ENCODE measurements at regions not wholly inside any gene's neighbourhood (a gene's known extent, or its start where the extent isn't known, plus 50 kb on each side); places are given as distances from the start of the nearest gene placed in this dataset.

DNA sequence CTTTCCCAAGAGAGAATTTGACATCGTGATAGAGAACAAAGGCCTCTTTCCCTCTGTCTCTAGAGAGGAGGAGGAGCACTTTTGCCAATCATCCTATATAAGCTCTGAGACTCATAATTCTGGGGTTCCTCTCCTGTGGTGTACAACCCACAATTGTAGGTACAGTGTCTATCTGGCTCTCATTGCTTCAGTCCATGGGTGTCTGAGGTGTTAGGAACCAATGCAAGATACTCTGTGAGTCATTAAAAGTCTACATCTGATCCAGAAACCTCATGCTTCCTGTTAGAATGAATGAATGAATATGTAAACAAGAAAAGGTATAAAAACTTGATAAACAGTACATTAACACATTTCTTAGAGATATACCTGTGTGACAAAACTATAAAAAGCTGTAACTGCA, 356.7 kb downstream of the QKI start:
- ATAC-seq, result no peak
- TF ChIP-seq ZNF8 (CRISPR knock-in tag; IDR thresholded peaks at IDR 0.05), result no peak
- TF ChIP-seq, protein P1, sequence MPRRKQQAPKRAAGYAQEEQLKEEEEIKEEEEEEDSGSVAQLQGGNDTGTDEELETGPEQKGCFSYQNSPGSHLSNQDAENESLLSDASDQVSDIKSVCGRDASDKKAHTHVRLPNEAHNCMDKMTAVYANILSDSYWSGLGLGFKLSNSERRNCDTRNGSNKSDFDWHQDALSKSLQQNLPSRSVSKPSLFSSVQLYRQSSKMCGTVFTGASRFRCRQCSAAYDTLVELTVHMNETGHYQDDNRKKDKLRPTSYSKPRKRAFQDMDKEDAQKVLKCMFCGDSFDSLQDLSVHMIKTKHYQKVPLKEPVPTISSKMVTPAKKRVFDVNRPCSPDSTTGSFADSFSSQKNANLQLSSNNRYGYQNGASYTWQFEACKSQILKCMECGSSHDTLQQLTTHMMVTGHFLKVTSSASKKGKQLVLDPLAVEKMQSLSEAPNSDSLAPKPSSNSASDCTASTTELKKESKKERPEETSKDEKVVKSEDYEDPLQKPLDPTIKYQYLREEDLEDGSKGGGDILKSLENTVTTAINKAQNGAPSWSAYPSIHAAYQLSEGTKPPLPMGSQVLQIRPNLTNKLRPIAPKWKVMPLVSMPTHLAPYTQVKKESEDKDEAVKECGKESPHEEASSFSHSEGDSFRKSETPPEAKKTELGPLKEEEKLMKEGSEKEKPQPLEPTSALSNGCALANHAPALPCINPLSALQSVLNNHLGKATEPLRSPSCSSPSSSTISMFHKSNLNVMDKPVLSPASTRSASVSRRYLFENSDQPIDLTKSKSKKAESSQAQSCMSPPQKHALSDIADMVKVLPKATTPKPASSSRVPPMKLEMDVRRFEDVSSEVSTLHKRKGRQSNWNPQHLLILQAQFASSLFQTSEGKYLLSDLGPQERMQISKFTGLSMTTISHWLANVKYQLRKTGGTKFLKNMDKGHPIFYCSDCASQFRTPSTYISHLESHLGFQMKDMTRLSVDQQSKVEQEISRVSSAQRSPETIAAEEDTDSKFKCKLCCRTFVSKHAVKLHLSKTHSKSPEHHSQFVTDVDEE (CRISPR knock-in tag; IDR thresholded peaks at IDR 0.05), result no peak
- no peak for TF ChIP-seq PPARA (CRISPR knock-in tag; IDR thresholded peaks at IDR 0.05; ENCODE audit: borderline replicate concordance)
- no peak for TF ChIP-seq ZNF565 (CRISPR knock-in tag; conservative IDR thresholded peaks at IDR 0.05; ENCODE audit: low read depth)
- no peak for TF ChIP-seq ISL1 (CRISPR knock-in tag; IDR thresholded peaks at IDR 0.05)
- TF ChIP-seq, protein P2, sequence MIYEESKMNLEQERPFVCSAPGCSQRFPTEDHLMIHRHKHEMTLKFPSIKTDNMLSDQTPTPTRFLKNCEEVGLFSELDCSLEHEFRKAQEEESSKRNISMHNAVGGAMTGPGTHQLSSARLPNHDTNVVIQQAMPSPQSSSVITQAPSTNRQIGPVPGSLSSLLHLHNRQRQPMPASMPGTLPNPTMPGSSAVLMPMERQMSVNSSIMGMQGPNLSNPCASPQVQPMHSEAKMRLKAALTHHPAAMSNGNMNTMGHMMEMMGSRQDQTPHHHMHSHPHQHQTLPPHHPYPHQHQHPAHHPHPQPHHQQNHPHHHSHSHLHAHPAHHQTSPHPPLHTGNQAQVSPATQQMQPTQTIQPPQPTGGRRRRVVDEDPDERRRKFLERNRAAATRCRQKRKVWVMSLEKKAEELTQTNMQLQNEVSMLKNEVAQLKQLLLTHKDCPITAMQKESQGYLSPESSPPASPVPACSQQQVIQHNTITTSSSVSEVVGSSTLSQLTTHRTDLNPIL (CRISPR knock-in tag; IDR thresholded peaks at IDR 0.05; ENCODE audit: low read depth), result no peak
- no peak for TF ChIP-seq OSR1 (CRISPR knock-in tag; IDR thresholded peaks at IDR 0.05)
- no peak for TF ChIP-seq BACH2 (CRISPR knock-in tag; IDR thresholded peaks at IDR 0.05; ENCODE audit: borderline replicate concordance)
- no peak for TF ChIP-seq RARB (CRISPR knock-in tag; IDR thresholded peaks at IDR 0.05)
- TF ChIP-seq, protein P3, sequence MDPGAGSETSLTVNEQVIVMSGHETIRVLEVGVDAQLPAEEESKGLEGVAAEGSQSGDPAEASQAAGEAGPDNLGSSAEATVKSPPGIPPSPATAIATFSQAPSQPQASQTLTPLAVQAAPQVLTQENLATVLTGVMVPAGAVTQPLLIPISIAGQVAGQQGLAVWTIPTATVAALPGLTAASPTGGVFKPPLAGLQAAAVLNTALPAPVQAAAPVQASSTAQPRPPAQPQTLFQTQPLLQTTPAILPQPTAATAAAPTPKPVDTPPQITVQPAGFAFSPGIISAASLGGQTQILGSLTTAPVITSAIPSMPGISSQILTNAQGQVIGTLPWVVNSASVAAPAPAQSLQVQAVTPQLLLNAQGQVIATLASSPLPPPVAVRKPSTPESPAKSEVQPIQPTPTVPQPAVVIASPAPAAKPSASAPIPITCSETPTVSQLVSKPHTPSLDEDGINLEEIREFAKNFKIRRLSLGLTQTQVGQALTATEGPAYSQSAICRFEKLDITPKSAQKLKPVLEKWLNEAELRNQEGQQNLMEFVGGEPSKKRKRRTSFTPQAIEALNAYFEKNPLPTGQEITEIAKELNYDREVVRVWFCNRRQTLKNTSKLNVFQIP (CRISPR knock-in tag; IDR thresholded peaks at IDR 0.05; ENCODE audit: borderline replicate concordance, low read depth), result no peak

DNA sequence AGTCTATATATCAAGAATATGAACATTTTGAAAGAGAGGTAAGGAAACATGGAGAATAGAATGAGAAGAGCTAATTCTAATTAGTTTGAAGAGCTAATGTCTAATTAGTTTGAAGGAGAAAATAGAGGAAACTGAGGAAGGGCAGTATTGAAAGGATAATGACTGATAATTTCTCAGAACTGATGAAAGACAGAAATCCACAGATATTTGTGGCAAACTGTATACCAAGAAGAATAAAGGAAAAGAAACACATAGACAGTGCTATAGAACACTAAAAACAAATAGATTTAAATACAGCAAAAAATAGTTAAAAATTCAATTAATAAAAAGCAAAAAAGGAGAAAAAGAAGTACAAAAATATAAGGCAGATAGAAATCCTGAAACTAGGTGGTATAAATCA, 354.4 kb downstream of the QKI start:
- TF ChIP-seq TCF4 (CRISPR knock-in tag; IDR thresholded peaks at IDR 0.05; ENCODE audit: borderline replicate concordance), result no peak
- TF ChIP-seq ZFP30 (CRISPR knock-in tag; IDR thresholded peaks at IDR 0.05), result 0 out of 2 replicates have a peak, but pooled peaks have one; percentile 59
- ATAC-seq, result no peak

DNA sequence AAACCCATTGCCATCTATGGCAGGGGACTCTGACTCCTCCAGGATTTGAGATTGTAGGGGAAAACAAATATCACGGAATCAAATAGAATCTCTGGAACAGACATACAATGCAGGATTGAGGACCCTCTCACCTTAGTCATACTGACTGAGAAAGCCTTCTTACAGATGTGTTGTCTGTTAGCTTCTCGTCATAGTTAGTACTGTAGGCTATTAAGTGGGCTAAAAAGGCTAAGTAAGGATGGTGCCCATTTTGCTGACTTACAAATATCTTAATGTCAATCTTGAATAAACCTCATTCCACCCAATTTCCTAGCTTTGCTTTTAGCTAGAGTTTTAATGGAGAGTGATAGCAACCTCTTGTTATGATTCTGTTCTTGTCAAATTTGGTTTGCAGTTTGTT, 352.4 kb downstream of the QKI start:
- no peak for ATAC-seq

DNA sequence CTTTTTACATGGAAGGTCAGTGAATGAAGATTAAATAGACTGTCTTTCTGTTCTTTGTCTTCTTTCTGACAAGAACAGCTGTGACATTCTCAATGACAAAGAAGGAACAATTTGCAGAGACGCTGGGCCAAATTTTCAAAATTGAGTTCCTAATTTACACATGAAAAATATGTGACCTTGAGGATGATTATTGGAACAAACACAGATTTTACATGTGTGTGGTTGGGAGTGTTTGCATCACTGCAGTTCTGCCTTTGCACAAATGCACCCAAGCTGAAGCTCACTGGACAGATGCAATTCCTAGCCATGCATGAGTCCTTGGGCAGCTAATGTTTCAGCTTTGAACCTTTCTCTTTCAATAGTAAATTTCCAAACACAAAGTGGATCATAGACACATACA, 350.8 kb downstream of the QKI start:
- TF ChIP-seq TCF4 (CRISPR knock-in tag; IDR thresholded peaks at IDR 0.05; ENCODE audit: borderline replicate concordance) (no peak), RARB (CRISPR knock-in tag; IDR thresholded peaks at IDR 0.05) (no peak), ZC3H10 (CRISPR knock-in tag; IDR thresholded peaks at IDR 0.05) (no peak), ARNTL (CRISPR knock-in tag; IDR thresholded peaks at IDR 0.05; ENCODE audit: borderline replicate concordance, low read depth) (no peak)
- TF ChIP-seq, protein P1 (CRISPR knock-in tag; IDR thresholded peaks at IDR 0.05), result no peak
- no peak for ATAC-seq

More for the DNA sequence above, 352.4 kb downstream of the QKI start:
- TF ChIP-seq TOX (CRISPR knock-in tag; IDR thresholded peaks at IDR 0.05; ENCODE audit: borderline replicate concordance), result no peak
- no peak for TF ChIP-seq ISL1 (CRISPR knock-in tag; IDR thresholded peaks at IDR 0.05)
- TF ChIP-seq, protein P1 (CRISPR knock-in tag; IDR thresholded peaks at IDR 0.05), result no peak
- TF ChIP-seq PPARA (CRISPR knock-in tag; IDR thresholded peaks at IDR 0.05; ENCODE audit: borderline replicate concordance), result no peak
- TF ChIP-seq, protein P3 (CRISPR knock-in tag; IDR thresholded peaks at IDR 0.05; ENCODE audit: borderline replicate concordance, low read depth), result no peak
- TF ChIP-seq SNAI2 (CRISPR knock-in tag; IDR thresholded peaks at IDR 0.05), result no peak
- TF ChIP-seq ARNTL (CRISPR knock-in tag; IDR thresholded peaks at IDR 0.05; ENCODE audit: borderline replicate concordance, low read depth), result no peak
- TF ChIP-seq GLIS3 (CRISPR knock-in tag; IDR thresholded peaks at IDR 0.05), result no peak

Data from SK-N-SH treated with all-trans-retinoic acid at 6 μM for 48 hours (cell line).